GM18907 (cell line): ENCODE measurements at regions not wholly inside any gene's neighbourhood (a gene's known extent, or its start where the extent isn't known, plus 50 kb on each side); places are given as distances from the start of the nearest gene placed in this dataset.
"Not testable (repeated sequence)": the region's sequence is repeated elsewhere in the genome, so short reads cannot be mapped to it uniquely, and the experiment has no call there.

Source experiments
- ATAC-seq: cut with Tn5 transposase; IDR thresholded peaks from one replicate; pipeline ENCODE4 v1.9.1; 2021; ENCODE audit warnings: mild to moderate bottlenecking, moderate library complexity; ENCODE audit not compliant: unreplicated experiment

DNA sequence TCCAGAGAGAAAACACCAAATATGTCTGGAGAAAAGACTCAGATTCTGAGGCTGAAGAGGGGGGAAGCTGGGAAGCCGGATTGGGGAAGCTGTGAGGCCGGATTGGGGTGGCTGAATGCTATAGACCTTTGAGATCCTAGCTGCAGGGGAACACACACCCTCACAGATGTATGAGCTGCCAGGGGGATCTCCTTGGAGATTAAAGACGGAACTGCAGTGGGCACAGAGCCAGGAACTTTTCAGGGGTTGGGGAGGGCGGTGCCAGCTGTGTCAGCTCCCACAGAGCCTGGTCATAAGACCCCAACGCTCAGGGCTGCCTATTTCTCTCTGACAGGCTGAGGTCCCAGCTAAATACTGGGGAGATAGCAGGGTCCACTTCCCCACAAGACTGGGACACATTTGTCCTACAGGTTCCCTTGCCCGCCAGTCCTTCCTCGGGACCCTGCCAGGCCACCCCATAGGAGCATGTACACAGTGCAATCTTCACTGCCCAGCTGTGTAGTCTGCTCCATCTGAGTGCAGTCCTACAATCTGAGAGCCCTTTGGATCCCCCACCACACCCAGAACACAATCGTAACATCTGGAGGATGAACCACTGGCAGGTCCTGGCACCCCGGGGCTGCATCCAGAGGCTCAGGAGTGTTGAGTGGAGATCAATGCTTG, 1893.9 kb downstream of the PCDH9 start:
- no peak for ATAC-seq

DNA sequence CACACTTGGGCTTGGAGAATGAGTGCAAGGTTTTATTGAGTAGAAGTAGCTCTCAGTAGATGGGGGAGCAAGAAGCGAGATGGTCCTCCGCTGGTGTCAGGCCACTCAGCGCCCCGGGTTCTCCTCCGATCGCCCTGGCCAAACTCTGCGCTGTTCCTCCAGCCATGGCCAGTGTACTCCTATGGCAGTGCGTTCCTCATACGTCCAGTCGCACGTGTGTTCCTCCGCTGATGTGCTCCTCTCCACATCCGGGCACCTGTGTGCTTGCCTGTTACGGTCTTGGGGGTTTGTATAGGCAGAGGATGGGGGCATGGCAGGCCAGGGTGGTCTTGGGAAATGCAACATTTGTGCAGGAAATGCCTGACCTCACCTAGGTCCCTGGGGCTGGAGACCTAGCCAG, 1899.4 kb downstream of the PCDH9 start:
- no peak for ATAC-seq

DNA sequence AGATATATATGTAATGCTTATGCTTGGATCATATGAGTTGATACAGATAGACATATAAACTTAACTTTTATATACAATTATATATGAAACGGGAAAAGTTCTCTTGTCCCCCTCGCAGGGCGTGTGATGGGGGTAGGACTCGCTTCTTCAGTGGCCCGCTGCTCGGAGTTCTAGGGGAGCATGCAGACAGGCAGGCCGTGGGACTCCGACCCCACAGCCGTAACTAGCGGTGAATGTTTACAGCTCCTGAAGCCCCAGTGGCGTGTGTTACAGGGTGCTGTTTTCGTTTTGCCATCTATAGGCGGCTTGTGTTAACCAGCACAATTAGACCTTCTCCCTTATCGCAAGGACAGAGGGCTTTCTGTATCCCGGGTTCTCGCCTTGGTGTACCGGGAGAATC, 1899.8 kb downstream of the PCDH9 start:
- ATAC-seq: no peak

DNA sequence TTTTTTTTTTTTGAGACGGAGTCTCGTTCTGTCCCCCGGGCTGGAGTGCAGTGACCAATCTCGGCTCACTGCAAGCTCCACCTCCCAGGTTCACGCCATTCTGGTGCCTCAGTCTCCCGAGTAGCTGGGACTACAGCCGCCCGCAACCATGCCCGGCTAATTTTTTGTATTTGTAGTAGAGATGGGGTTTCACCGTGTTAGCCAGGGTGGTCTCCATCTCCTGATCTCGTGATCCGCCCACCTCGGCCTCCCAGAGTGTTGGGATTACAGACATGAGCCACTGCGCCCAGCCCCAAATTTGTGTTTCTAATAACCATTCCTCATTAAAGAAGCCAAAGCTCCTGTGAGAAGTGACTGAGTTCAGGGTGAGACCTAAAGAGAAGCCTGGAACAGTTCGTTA, 1906.9 kb downstream of the PCDH9 start:
- not testable (repeated sequence) for ATAC-seq

DNA sequence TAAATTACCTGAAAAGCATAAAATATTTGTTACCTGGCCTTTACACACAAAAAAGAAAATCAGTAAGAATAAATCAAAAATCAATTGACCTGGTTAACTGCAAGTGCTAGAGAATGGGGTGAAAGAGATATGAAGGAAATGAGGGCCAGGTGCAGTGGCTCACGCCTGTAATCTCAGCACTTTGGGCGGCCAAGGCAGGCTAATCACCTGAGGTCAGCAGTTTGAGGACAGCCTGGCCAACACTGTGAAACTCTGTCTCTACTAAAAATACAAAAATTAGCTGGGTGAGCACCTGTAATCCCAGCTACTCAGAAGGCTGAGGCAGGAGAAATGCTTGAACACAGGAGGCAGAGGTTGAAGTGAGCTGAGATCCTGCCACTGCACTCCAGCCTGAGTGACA, 1908.7 kb downstream of the PCDH9 start:
- not testable (repeated sequence) for ATAC-seq

DNA sequence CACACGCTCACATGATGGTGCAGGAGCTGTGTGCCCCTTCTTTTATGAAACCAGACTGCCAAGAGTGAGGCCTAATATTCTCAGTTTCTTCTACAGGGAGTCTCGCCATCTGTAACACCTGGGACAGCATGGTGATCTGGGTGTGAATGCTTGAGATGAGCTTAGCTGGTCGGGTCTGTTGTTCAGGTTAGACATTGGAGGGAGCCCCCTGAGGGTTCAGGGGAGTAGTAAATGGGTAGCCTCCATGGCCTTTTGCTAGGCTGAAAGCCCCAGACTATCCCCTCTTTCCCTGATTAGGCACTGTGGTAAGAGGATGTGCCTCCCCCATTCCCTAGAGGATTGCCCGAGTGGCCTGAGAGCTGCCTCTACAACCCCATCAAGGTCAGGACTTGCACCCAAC, 1916.1 kb downstream of the PCDH9 start:
- ATAC-seq: no peak

DNA sequence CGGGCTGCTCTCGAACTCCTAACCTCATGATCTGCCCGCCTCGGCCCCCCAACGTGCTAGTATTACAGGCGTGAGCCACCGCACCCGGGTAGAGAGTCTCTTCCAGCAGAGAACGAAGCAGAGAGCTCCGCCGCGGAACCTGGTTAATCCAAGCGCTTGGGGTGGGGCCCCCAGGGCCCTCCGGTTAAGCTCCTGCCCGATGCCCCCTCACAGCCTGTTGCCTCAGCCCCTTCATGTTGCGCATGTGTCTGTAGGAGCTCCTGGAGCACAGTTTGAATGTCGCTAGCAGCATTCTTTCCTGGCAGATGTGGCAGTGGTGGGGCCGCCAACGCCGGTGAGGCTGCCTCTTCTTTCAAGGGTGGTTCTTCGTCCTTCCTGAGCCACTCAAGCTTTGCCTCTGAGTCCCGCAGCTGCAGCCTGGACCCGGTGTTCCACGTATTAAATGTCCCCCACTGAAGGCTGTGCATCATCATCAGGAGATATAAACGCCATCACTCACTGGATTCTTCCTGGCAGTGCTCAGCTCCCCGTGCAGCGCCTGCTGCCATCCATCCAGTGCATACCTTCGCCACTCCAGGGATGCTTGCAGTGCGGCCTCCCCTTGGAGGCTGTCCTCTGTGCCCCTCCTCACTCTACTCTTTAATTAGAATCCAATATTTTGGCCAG, 1919.3 kb downstream of the PCDH9 start:
- ATAC-seq: no peak

DNA sequence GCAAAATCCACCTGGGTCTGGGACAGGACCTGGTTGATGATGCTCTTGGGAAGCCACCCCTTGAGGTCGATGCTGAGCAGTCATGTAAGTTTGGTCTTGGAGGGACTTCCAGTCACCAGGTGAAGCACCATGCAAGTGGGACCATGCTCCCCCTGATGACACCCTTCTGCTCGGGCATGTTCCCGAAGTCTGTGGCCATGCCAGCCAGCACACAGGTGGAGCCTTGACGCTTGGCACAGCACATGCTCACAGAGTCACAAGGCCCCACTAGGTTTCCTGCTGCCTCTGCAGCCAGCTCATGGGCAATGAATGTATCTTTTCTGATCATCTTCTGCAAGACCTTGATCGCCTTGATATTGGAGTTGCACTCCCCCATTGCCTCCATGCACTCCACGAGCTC, 1920.2 kb downstream of the PCDH9 start:
- ATAC-seq: no peak

DNA sequence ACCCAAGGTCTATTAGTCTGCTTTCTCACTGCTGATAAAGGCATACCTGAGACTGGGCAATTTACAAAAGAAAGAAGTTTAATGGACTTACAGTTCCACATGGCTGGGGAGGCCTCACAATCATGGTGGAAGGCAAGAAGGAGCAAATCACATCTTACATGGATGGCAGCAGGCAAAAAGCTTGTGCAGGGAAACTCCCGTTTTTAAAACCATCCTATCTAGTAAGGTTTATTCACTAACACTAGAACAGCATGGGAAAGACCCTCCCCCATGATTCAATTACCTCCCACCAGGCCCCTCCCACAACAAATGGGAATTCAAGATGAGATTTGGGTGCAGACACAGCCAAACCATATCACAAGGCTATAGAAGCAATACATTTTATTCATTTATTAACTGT, 1921.4 kb downstream of the PCDH9 start:
- not testable (repeated sequence) for ATAC-seq

DNA sequence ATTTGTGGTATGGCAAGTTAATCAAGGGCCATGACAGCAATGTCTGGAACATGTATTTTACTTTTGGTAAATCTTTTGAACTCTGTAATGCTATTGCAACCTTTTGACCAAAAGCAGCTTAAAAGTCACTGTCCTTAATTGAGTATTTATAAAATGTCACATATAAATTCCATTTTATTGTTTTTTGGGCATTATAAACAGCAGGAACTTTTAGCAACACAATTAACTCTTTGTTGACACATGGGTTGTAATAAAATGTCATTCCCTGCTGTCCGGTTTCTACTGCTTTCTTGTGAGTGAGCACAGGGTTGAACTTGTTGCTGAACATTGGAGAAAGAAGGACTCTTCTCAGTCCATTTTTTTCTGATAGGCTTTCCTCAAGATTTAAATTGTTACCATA, 1923.1 kb downstream of the PCDH9 start:
- ATAC-seq: no peak

DNA sequence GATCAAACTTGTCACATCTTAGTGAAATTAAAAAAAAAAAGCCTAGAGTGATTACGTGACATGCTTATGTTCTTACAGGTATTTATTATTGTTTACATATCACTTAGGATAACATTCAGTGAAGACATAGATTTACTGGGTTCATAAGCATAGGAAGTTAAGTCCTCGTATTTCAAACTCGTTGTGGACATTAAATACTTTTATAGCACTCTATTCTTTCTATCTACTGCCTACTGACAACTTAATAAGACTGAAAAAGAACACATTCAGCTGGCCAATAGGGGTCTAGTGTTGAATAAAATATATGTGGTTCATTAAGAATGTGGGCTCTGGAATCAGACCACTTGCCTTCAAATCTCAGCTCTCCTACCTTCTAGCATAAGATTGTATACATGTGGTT, 1927.4 kb downstream of the PCDH9 start:
- ATAC-seq: no peak

DNA sequence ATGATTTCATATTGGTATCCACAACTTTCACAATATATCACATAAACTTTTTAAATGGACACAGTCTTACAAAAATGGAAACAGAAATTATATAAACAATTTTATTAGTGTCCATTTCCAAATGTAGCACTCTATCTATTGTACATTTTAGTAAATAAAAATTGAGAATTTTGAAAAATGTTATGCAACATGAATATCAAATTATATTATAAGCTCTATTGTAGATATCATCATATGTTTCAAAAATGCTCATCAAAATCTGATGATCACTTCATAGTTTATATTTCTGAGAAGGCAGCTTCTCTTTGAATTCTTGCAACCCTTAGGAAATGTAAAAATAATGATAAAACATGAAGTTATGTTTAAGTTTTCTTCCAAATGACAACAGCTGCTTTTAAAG, 1928.6 kb downstream of the PCDH9 start:
- no peak for ATAC-seq

DNA sequence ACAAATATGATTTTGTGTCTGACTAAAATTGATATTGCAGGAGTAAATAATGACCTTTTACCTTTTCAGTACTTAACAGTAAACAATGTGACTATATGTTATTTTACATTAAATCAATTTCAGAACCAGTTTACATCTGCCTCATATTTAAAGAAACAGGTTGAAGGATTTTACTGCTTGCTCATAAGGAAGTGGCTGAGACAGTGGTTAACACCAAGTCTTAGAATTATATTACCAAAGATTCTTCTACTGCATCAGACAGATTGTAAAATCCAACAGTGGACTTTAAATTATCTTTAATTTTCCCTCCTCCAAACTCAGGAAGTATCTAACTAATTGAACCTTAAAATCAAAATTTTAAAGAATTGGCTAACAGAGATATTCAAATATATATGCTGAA, 1929.9 kb downstream of the PCDH9 start:
- no peak for ATAC-seq

DNA sequence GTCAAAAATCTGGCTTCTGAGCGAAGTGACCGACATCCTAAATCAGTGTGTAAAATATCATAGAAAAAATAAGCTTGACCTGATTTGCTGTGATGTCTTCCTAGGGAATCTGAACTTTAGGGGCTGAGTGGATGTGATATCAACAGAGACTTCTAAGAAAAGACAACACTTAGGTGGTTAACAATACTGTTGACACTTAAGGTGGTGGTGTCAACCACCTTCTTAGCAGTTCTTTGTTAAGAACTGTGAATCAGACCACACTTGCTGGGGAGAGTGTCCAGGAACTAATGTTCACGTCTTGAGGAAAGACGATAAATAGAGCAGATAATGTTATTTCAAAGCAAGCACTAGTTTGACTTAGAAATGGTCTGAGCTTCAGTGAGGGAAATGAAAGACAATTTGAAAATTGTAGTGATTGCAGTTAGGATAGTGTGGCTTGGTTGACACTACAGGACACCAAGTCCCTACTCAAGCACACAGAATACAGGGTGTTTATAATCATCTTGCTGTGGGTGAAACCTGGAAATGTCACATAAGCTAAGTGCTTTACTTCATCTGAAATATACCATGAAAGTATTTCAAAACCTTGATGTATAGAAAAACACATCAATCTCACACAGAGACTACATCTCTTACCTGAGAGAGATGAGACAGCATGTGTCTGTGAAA, 1936.5 kb downstream of the PCDH9 start:
- ATAC-seq: no peak

DNA sequence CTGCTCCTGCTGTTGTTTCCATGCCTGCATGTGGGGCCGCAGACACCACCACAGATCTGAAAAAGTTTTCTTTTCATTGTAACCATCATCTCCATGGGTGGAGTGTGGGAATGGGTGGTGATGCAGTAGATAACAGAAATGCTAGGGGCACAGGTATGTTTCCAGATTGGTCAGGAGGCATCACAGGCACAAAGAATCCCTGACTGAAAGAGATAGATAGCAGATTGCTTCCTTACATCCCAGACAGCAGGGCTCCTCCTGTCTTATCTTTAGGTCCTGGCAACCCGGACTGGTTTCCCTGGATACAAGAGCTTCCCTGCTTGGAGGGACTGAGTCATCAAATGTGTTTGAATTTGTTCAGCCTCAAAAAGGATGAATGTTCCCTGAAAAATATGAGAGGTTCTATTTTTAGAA, 1937.6 kb downstream of the PCDH9 start:
- no peak for ATAC-seq

DNA sequence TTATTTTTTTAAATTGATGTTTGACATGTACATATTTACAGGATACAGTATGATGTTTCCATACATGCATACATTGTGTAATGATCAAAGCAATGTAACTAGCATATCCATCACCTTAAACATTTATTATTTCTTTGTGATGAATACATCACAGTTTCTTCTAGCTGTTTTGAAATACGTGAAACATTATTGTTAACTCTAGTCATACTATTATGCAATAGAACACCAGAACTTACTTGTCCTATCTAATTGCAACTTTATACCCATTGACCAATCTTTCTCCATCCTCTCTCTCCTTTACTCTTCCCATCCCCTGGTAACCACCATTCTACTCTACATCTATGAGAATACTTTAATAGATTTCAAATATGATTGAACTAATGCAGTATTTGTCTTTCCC, 1942.7 kb downstream of the PCDH9 start:
- no peak for ATAC-seq

DNA sequence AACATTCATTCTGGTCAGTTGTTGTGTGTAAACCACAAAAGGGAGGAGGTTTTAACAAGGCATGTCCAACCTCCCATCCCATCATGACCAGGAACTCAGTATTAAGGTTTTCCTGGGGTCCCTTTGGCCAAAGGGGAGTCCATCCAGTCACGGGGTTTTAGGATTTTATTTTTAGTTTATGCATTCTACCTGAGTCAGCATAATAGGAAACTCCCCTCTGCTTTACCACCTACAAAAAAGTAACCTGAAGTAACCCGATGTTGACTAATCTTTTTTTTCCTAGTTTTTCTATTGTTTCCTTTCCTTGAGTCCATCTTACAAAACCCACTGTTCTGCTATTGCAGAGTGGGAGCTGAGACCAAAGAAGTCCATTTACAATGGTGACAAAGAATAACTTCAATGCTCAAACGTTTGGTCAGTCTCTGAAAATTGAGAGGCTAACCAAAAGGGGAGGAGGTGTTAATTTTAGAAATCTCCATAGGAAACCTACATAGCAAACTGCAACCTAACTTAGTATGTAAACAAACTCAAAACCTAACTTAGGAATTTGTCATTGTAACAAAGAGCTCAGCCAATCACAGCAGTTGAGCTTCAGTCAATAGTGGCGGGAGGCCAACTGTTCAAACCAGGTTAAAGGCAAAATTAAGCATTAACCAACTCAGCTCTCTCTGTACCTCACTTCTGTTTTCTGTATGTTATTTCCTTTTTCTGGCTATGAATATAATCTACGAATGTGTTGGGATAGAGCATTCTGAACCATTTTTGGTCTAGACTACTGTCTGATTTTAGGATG, 1954.1 kb downstream of the PCDH9 start:
- ATAC-seq: no peak

DNA sequence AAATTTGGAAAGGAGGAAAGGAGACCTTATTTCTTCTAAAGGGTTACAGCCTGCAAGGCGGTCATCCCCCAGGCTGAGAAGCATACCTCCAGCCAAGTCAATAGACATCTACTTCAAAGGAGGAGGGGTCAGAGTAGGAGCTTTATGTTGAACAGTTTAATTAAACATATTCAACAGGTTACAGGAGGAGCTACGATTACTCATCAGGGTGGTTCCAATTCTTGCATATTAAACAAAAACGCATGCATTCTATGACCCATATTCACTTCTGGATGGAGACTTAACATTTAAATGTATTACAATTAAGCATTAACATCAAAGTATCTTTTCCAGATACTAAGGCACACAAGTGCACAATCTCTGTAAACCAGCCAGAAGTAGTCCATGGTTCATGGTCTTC, 1955.0 kb downstream of the PCDH9 start:
- no peak for ATAC-seq

DNA sequence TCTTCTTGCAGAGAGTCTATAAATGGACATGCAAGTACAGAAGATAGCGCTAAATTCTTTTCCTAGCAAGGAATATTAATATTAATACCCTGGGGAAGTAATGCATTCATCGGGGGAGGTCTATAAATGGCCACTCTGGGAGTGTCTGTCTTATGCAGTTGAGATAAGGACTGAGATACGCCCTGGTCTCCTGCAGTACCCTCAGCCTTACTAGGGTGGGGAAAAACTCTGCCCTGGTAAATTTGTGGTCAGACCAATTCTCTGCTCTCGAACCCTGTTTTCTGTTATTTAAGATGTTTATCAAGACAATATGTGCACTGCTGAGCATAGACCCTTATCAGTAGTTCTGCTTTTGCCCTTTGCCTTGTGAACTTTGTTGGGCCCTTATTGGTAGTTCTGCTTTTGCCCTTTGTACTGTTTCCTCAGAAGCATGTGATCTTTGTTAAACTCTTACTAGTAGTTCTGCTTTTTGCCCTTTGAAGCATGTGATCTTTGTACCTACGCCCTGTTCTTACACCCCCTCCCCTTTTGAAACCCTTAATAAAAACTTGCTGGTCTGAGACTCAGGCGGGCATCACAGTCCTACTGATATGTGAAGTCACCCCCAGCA, 1956.2 kb downstream of the PCDH9 start:
- ATAC-seq: not testable (repeated sequence)

DNA sequence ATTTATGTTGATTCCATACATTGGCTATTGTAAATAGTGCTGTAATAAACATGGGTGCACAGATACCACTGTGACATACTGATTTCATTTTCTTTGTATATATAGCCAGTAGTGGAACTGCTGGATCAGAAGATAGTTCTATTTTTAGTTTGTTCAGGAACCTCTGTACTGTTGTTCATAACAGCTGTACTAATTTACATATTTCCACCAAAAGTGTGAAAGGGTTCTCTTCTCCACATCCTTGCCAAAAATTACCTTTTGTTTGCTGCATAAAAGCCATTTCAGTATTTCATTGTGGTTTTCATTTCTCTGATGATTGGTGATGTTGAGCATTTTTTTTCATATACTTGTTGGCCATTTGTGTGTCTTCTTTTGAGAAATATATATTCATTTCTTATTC, 1962.1 kb downstream of the PCDH9 start:
- ATAC-seq: no peak

DNA sequence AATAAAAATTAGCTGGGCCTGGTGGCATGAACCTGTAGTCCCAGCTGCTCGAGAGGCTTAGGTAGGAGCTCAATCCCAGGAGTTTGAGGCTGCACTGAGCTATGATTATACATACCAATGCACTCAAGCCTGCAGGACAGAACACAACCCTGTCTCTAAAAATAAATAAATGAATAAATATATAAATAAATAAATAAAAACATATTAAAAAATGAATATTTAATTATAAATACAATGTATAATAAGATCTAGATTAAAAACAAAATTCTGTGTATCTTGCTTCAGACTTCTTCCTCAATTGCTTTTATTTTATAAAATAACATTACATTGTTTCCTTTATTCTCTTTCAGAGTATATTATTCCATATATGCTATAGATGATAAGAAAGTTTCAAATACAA, 1964.1 kb downstream of the PCDH9 start:
- no peak for ATAC-seq
